HG02885 (cell line): ENCODE measurements at regions not wholly inside any gene's neighbourhood (a gene's known extent, or its start where the extent isn't known, plus 50 kb on each side); places are given as distances from the start of the nearest gene placed in this dataset.

Experiments used
- ATAC-seq: cut with Tn5 transposase; IDR thresholded peaks from one replicate; pipeline ENCODE4 v1.9.1; 2021; ENCODE audit warnings: mild to moderate bottlenecking; ENCODE audit not compliant: unreplicated experiment, poor library complexity

DNA sequence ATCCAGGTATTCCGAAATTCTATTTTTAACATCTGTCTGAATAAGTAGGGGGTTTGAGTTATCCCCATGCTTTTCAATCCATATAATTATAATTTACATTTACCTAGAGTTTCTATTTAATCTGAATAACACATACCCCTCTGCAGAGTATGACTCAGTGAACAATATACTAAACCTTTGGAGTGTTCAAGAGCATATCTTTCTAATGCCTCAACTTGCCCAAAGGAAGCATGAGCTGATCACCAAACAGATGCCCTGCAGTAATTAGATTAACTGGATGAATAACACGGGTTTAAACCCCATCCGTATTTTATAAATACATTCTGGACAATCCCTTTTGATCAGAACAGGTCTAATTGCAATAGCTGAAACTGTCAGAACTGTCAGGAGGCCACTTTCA lies 897.1 kb downstream of the TFAP2A start:
- no peak for ATAC-seq

DNA sequence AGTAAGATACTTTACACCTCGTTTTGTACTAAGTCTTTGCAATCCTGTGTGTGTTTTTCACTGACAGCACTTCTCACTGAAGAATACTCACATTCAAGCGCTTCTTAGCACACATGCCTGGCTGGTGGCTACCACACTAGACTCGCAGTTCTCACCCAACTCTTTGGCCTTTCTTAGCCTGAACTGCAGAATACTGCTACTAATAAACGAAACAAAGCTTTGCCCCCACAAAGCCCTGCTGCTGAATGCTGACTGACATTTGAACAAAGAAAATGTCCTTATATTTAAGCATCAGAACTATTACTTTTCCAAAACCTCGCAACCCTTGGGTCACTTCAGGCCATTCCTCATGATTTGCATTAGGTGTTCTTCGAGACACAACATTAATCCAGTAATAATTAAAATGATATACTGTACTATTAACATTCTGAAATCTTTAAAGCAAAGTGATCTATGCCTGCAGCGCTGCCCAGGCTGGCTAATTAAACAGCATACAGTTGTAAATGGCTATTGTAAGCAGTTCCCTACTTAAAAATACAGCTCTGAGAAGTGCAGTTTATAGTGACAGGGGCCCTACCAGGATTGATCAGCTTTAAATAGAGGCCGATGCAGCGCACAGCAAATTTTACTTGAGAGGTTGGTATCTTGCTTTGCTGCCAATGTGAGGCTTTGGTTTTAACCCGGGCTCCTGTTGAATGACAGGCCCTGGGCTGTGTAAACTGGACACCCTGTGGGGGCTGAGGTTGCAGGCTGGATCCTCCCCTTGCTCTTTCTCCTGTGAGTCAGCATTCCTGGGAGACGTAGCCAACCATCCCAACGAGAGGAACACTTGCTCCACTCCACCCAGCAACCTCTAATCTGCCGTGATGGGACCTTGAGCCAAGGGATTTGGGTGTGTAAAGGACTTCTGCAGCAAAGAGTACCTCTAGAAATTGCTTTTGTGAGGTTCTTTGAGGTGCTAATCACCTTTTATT lies 899.0 kb downstream of the TFAP2A start:
- ATAC-seq: no peak

DNA sequence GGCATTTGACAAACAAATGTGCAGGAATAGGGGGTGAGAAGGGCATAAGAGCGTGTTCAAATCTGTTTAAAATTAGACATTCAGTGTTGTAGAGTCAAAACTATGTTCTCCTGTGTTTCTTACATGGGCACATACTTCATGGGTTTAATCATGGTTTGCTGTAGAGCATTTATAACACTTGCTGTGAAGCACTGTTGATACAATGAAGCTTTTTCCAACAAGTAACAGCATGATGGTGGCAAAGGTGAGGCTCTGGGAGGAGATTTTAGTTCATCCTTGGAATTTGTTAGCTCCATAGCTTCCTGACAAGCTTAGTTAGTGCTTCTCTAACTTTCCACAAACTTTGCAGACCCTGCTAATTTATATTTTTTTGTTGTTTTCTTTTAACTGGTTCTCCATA lies 900.7 kb downstream of the TFAP2A start:
- ATAC-seq: no peak

DNA sequence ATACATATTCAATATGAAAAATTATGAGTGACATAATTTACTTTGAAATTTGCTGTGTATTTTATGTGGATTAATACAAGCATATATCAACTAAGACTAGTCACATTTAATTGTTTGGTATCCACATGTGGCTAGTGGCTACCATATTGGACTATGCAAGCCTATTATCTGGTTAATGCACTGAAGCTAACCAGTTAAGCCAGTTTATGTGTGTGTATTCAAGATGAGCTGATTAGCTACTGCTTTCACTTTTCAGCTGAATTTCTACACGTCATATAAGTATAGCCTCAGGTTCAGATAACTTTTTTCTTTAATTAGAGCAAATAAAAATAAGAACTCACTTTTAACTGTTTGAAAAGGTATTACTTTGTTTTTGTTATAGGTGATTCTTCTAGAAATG lies 903.7 kb downstream of the TFAP2A start:
- ATAC-seq: no peak

DNA sequence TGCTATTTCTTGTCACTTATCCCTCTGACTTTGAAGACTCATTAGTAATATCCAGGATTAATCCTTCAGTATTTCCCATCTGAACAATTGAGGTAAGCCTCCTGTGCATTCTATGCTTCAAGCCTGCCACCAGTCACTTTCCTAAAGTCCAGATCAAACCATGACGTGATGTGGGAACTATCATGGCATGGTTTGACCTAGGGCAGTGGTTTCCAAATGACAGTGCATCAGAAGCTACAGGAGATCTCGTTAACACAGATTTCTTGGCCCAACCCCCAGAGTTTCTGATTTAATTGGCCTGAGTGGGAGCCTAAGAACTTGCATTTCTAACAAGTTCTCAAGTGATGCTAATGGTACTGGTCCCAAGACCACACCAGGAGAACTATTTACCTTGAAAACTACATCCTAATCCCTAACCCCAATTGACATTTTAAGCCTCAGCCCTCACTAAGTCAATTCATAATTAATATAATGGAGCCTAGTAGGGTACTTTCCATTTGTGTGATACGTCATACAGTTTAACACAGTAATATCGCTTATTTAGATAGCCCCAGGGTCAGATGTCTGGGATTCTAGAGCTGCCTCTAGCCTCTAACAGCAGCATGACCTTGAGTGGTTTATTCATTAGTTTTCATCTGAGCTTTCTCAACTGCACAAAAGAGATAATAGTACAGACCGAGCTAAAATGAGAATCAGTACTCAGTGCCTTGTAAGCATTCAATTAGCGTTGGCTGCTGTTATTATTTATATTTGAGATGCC lies 907.6 kb downstream of the TFAP2A start:
- ATAC-seq: no peak

DNA sequence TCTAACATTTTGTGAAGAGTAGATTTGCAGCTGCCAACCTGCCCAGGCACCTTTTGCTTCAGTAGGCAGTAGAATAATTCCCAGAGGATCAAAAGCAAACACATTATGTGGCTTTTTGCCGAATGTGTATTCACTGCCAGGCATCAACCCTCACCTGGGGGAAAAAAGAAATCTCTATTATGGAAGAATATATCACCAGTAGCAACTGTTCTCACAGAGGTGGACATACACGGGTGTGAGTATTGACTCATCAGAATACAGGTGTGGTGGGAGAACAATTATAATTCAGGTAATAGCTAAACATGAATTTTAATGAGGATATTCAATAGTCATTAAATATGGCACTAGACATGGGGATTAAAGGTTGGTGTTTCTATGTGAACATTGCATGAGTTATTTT lies 910.7 kb downstream of the TFAP2A start:
- no peak for ATAC-seq

DNA sequence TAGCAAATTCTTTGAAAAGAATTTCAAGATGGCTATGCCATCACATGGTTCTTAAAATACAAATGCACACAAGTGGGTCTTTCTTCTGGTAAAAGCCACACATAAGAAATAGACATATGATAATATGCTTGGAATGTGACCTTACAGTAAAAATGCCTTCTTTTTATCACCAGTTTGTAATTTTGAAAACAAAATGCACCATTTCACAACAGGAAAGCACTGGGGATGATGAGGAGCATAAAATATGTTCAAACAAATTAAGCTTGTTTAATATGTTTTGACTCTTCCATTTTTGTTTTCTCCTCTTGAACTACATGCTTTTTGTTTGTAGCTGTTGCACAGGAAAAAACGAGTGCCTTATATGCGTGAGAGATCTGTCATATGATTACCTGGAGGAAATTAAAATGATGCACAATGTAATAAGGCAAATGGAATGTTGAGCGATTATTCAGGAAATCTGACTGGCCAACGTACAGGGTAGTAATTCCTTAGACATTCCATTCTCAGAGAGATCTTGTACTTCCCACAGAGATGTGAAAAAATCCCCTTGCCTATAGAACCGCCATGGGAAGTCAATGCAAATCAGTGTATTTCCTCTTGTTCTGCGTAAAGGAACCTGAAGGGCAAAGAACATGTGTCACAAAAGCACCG lies 911.6 kb downstream of the TFAP2A start:
- ATAC-seq: no peak

DNA sequence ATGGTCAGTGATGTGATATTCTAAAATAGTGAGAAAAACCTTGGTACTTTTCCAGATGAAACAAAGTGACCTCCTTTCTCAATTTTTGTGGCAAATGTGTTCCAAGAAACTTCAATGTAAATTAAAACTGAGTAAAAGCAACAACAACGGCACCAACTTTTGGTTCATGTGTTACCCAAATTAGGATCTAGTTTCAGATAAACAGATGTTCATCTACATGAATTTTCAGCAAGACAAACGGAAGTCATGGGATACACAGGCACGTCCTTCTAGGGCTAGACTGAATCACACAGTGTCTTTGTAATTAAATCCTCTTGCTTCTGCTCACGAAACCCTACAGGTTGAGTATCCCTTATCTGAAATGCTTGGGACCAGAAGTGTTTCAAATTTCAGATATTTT lies 915.2 kb downstream of the TFAP2A start:
- ATAC-seq: no peak

DNA sequence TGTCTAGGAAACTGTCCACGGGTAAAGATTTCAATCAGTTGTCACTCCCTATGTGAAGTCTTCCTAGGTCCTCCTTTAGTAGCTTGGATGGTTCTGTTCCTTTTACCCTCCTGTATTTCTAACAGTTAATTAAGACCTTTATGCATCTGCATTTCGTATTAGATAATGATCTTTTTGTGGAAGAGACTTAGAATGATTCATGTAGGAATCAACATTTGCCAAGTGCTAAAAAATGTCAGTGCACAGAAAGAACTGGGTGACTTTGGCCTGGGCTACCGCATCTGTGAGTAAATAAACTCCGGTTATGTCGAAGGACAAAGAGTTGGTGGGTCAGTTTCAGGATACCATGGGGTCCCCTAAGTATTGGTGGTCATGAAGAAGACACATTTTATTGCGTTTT lies 918.0 kb downstream of the TFAP2A start:
- no peak for ATAC-seq

DNA sequence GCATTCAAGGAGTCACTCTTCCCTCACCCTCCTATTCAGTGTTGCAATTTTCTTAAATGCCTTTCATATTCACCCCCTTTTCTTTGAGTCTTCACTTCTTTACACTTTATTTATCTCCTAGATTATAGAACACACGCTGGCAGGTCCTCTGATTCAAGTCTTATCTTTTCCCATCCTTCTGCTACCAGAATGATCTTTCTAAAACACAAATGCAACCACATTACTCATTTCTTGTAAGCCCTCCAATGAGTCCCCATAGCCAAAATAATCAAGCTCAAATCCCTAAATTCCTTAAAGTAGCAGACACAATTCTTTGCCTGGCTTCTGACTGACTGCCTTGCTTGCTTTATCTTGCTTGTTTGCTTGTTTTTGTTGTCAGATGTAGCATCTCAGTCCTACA lies 920.0 kb downstream of the TFAP2A start:
- no peak for ATAC-seq

DNA sequence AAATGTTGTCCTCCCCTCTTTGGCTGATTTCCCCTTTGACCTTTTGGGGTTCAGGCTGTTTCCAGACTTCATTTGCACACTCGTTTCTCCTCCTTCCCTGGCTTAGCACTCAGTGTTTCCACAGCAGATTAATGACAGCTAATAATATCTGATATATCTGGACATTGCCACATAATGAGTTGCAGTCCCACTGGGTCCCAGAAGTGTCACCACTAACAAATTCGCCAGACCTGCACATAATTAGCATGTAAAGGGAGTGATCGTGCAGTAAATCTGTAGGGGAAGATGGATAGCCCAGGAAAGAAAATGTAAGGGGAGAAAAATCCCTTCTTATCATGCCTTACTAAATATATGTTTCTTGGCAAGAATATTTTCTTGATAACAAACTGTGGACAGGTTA lies 922.1 kb downstream of the TFAP2A start:
- ATAC-seq: no peak

DNA sequence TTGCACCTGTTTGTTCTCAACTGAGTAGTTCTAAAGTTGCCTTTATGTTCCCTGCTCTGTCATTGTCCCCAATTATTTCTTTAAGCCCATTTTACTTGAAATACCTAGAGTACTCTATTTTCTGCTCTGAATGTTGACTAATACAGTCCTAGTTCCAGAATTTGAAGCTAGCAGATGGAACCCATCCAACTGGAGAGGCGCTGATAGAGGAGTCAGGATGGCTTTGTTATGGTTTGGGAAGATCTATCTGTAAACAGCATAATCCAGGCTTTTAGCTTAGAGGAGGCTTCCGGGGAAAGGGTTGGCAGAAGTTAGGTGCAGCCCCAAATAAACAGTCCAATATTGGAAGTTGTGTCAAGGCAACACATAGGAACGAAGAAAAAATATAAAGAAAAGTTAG lies 927.7 kb downstream of the TFAP2A start:
- ATAC-seq: no peak

DNA sequence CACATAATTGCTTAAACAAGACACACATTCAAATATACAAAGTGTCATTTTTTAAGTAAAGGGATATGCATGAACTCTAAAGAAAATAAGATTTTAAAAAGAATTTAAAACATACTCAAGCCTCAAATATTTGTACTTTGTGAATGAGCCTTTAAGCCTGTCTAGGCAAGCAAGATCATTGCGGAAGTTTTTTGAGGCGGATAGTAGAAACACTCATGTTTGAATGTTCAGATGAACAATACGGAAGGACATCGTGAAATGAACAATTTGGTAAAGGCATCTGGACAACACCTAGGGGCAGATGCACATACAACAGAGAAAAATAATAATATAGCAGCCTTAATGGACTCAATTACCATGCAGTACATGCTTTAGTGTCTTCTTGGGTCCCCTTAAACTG lies 928.9 kb downstream of the TFAP2A start:
- ATAC-seq: no peak

DNA sequence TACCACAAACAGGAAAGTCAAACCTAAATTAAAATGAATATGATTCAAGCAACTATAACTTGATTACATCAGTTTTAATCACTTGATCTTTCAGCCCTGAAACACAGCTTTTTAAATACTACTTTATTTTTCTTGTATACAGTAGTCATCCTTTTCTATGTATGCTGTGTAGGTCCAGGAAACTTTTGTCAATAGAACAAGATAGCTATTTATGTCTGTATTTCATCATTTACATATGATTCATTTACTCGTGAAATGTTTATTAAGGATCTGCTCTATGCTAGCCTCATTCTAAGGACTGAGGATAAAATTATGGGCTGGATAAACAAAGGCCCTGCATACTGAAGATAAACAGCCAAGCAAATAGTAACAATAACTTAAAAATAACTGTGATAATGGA lies 930.2 kb downstream of the TFAP2A start:
- ATAC-seq: no peak

DNA sequence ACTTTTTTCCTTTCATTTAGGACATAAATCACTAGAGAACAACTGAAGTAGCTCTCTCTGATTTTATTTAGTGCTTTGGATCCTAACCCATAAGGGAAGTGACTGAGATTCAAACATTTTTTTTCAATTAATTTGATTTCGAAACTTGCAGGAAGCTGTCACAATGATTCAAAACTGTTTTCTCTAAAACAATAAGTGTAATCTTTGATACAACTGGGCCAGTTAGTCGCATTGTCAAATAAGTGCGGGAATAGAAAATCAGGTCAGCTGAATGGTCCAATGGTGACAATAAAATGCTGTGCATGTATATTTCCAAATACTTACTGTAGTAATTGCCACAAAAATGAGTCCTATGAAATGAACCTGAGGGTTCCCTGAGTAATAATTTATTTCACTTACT lies 930.8 kb downstream of the TFAP2A start:
- ATAC-seq: no peak

DNA sequence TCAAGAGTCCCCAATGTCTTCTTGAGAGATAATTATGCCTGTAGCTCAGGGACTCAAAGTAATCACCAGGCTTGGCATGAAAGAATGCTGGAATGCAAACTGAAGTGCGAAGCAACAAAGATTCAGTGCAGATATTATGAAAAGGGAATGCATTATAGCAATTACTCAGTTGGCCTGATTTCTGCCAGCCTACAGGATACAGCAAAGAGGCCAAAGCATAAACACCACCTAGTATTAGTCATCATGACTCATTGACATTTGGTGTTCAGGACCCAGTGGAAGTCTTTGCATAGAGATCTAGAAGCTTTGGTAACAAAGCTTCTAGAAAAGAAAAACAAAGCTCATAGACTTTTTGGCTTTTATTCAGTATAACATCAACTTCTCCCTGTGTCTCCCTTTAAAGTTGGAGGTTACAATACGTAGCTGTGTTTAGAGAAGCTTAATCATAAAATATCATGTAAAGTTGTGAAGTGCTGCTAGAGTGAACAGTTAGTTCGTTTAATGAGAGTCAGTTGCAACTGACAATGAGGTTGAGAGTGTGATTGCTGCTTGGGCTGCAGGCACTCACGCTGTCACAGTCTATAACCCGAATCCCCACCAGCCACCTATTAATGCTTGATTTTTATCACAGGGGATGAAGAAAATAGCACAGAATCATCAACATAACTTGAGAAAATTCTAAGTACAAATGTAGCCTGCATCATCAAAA lies 932.7 kb downstream of the TFAP2A start:
- no peak for ATAC-seq

DNA sequence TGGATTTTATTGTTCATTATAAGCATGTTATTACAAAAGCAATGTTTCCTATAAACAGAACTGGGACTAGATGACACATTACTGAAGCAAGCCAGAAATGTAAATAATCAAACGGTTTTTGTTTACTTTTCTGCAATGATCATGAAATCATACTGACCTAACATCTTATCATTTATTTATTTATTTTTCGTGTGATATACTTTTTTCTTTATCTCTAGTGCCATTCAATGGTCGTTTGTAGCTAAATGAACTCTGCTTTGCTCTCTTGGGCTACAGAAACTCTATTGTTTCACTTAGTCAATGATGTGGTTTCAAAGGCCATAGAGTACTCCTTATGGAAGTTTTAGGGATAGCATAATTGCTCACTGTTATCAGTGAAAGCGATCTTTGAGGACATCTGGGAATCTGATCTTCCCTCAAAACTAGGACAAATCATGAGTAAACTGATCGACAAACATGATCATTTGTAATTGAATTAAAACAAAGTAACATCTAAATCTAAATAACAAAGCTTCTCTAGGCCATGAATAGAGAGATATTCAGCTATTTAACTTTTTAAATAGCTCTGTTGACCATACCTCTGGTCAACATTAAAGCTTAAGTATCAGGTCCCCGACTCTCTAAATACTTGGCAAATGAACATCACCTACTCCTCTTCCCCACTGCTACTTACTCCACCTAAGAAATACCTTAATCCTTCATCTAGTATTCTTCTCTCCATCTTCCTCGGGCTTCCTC lies 933.4 kb downstream of the TFAP2A start:
- ATAC-seq: no peak

DNA sequence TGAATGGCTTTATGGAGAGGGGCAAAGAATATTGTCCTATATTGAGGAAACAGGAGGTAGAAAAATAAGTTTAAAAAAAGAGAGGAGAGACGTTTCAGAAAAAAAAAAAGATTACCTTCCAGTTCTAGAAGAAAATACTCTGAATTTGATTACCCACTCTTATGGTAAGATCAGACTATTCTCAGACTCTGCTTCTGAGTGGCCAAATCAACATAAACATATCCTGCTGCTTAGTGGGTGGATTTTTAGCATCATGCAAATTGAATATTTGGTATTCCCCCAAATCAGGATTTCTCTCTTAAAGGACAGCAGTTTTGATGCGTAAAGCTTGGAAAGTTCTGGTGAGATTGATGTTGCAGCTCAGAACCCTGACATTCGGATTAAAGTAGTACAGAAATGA lies 946.6 kb downstream of the TFAP2A start:
- no peak for ATAC-seq

DNA sequence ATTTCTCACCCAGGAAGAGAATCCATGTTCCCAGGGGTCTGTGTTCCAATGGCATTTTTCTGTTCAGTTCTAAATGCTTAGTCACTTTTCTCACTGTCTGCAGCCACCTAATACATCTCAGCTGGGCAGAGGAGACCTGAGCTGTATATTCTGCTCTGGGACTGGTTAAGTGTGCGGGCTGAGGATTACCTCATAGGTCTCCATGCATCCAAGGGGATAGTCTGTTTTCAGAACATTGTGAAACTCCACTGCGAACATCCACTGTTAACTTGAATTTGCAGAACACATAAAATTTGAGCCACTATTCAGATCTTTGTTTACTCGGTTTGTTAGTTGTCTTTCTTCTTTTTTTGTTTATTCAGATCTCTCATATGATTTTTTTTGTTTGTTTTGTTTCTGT lies 947.1 kb downstream of the TFAP2A start:
- no peak for ATAC-seq

DNA sequence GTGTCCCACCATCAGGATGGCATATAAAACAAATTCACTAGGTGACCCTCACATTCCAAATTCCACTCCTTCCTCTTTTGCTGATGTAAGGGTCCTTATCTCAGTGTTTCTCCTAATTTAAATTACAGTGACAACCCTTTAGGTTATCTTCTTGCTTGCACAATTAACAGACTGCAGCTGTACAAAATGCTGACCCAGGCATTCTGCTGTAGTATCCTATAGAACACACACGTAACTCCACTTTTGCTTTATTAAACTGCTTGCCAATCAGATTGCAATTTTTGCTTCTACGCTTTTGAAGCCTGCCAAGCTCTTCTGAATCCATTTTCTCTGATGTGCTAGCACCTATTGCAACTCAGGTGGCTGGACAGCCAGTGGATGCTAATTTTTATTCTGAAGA lies 950.3 kb downstream of the TFAP2A start:
- ATAC-seq: no peak
